Adrenal gland (tissue), 9 donors: ENCODE measurements at regions not wholly inside any gene's neighbourhood (a gene's known extent, or its start where the extent isn't known, plus 50 kb on each side); places are given as distances from the start of the nearest gene placed in this dataset.

Experiments used
- DNase-seq, 7 donors: peaks; one replicate each; pipeline ENCODE4 v3.0.0-alpha.2; 2019 to 2020
- H3K27ac ChIP-seq, 5 donors: fragments of 200-600 bp; sonication (generic) in 4 of 5; 1 replicate in 3 of 5; 2 replicates in 2 of 5; pipeline versions ENCODE4 v1.5.1 to v1.8.0; 2016 to 2020; ENCODE audit warnings: mild to moderate bottlenecking in 1 of 5
- H3K27me3 ChIP-seq: fragments of 200-600 bp; 2 replicates; pipeline ENCODE4 v1.8.0; 2021
- H3K36me3 ChIP-seq, 2 donors: fragments of 200-600 bp; replicated peaks in 1 of 2; 1 replicate in 1 of 2; 2 replicates in 1 of 2; pipeline versions ENCODE4 v1.5.1 to v1.8.0; 2018 to 2022
- H3K4me1 ChIP-seq, 2 donors: fragments of 200-600 bp; replicated peaks in 1 of 2; 1 replicate in 1 of 2; 2 replicates in 1 of 2; pipeline versions ENCODE4 v1.5.1 to v1.8.0; 2018 to 2021
- H3K4me3 ChIP-seq, 4 donors: fragments of 200-600 bp; sonication (generic) in 3 of 4; one replicate each; pipeline ENCODE4 v1.5.1; 2016 to 2018
- H3K9me3 ChIP-seq, 3 donors: fragments of 200-600 bp; sonication (generic) in 1 of 3; replicated peaks in 1 of 3; 1 replicate in 2 of 3; 2 replicates in 1 of 3; pipeline versions ENCODE4 v1.5.1 to v1.8.0; 2016 to 2021
- POLR2A ChIP-seq, 2 donors: fragments of 450-650 bp; IDR thresholded peaks; one replicate each; pipeline ENCODE4 v1.6.1; 2017; ENCODE audit warnings: antibody characterized with exemption in 2 of 2, mild to moderate bottlenecking in 2 of 2, moderate library complexity in 1 of 2
- WGBS, 4 donors: extraction: QIAGEN DNeasy Blood & Tissue Kit in 2 of 4; methylation state at CpG; one replicate each; pipeline versions ENCODE4 v1.1.5 to v1.1.7; 2013 to 2017; 5-methylcytosine and 5-hydroxymethylcytosine counted together
- intact Hi-C, 2 donors: fragments of 100-400 bp; cut with DNase I; formaldehyde crosslinking; loops; one replicate each; pipeline versions ENCODE4 v1.14.1 to v1.15.0; 2022 to 2023
- TF ChIP-seq, protein P1 (sequence below), 6 experiments: fragments of 450-650 bp in 4 of 6; fragments of 200-600 bp in 2 of 6; sonication (generic) in 1 of 6; IDR thresholded peaks; 1 replicate in 5 of 6; 2 replicates in 1 of 6; pipeline versions ENCODE4 v1.5.1 to v1.8.0; 2016 to 2021; ENCODE audit warnings: antibody characterized with exemption in 6 of 6, mild to moderate bottlenecking in 2 of 6, moderate library complexity in 1 of 6
- donor health status: healthy with polysubstance abuse.
- donor health status: Bipolar disorder and iron deficiency.
- donor health status: DM: yes; HTN: yes; CAD: no.
- donor health status: DM: no; HTN: no; CAD: no.
- donor health status: DM: no; HTN: no; CAD: no.

- Histone ChIP-seq H3K4me1 (no peaks in the 10 kb centered on the region), H3K9me3 (no peaks in the 10 kb centered on the region), H3K27me3 (no peaks in the 10 kb centered on the region), H3K27ac (no peak overlapping the region), H3K36me3 (no peaks in the 10 kb centered on the region), H3K4me3 (no peak overlapping the region)
- intact Hi-C loops: no loop called here
- no peak for DNase-seq
- WGBS, 4 donors: 89 to 95% (median 93%) methylated on average over 10 to 37 of the region's 37 CpGs
- no peak for TF ChIP-seq POLR2A (IDR thresholded peaks at IDR 0.05)
- TF ChIP-seq, protein P1, sequence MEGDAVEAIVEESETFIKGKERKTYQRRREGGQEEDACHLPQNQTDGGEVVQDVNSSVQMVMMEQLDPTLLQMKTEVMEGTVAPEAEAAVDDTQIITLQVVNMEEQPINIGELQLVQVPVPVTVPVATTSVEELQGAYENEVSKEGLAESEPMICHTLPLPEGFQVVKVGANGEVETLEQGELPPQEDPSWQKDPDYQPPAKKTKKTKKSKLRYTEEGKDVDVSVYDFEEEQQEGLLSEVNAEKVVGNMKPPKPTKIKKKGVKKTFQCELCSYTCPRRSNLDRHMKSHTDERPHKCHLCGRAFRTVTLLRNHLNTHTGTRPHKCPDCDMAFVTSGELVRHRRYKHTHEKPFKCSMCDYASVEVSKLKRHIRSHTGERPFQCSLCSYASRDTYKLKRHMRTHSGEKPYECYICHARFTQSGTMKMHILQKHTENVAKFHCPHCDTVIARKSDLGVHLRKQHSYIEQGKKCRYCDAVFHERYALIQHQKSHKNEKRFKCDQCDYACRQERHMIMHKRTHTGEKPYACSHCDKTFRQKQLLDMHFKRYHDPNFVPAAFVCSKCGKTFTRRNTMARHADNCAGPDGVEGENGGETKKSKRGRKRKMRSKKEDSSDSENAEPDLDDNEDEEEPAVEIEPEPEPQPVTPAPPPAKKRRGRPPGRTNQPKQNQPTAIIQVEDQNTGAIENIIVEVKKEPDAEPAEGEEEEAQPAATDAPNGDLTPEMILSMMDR (IDR thresholded peaks at IDR 0.05): no peak
Observed at GRCh38 chr7:71077743-71078476, 54.0 kb upstream of the GALNT17 start.
